ENCODE measurements at regions not wholly inside any gene's neighbourhood (a gene's known extent, or its start where the extent isn't known, plus 50 kb on each side); places are given as distances from the start of the nearest gene placed in this dataset.
"Not testable (repeated sequence)": the region's sequence is repeated elsewhere in the genome, so short reads cannot be mapped to it uniquely, and the experiment has no call there.

DNA sequence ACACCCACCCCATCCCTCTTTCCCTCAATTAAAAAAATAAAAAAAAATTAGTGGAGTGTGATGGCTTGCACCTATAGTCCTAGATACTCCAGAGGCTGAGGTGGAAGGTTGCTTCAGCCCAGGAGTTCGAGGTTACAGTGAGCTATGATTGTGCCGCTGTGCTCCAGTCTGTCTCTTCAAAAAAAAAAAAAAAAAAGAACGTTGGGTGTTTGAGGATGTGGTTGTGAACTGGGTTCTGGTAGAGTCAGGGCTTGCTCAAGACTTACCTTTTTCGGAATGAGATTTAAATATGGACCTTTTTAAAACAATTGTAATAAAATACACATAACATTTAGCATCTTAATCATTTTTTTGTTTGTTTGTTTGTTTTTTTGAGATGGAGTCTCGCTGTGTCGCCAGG is 211.9 kb downstream of the OR2B2 start:
- no peak for DNase-seq
- 90 to 96% methylated on average over 3 to 5 of the region's 6 CpGs for WGBS, 2 experiments (ENCODE audit: insufficient coverage in 1 of 2, insufficient read length in 1 of 2)
- no peak overlapping the region for H3K27ac ChIP-seq (ENCODE audit: low read depth, low read length)
- no peaks in the 10 kb centered on the region for H3K27me3 Mint-ChIP-seq (ENCODE audit: insufficient read depth)
- no peaks in the 10 kb centered on the region for H3K4me1 ChIP-seq (ENCODE audit: control insufficient read depth, insufficient read depth, low read length)
- H3K27ac Mint-ChIP-seq: no peak overlapping the region
- H3K27me3 ChIP-seq (ENCODE audit: control insufficient read depth, insufficient read depth, low read length, poor library complexity, severe bottlenecking): no peaks in the 10 kb centered on the region
- H3K9me3 ChIP-seq (ENCODE audit: control insufficient read depth, low read length): no peaks in the 10 kb centered on the region
- peaks cover 49% of the 10 kb centered on the region for H3K36me3 ChIP-seq (ENCODE audit: control insufficient read depth, insufficient read depth, low read length)
- H3K9me3 Mint-ChIP-seq: no peaks in the 10 kb centered on the region
- H3K36me3 Mint-ChIP-seq (ENCODE audit: low read depth): peaks cover 46% of the 10 kb centered on the region
- peaks cover under 1% of the 10 kb centered on the region for H3K4me1 Mint-ChIP-seq
- no peak overlapping the region for H3K4me3 Mint-ChIP-seq
- no peak overlapping the region for H3K4me3 ChIP-seq (ENCODE audit: low read length)
- no peak for TF ChIP-seq CTCF (conservative IDR thresholded peaks at IDR 0.05)
- H3K9ac ChIP-seq (ENCODE audit: extremely low read depth, low read length, poor library complexity, severe bottlenecking): no peak overlapping the region

DNA sequence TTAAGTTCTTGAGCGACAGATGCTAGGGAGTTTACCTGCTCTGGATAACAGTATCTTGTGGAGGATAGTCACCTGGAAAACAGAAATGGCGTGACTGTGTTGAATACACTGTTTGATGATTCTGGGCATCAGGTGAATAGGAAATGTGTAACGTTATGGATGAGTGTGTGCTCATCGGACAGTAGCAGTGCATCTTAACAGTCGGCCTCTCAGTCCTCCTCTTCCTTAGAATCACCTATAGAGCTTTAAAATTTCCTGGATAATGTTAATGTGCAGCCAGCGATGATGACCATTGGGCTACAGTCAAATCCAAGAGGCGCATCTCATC is 217.7 kb downstream of the OR2B2 start:
- peaks cover 5% of the 10 kb centered on the region for H3K27me3 Mint-ChIP-seq (ENCODE audit: insufficient read depth)
- peak overlapping the region; percentile 94 for H3K4me3 ChIP-seq (ENCODE audit: low read length)
- no peaks in the 10 kb centered on the region for H3K27me3 ChIP-seq (ENCODE audit: control insufficient read depth, insufficient read depth, low read length, poor library complexity, severe bottlenecking)
- peaks cover 11% of the 10 kb centered on the region for H3K4me1 Mint-ChIP-seq
- peak overlapping the region; percentile 95 for H3K27ac Mint-ChIP-seq
- peaks cover 6% of the 10 kb centered on the region for H3K36me3 ChIP-seq (ENCODE audit: control insufficient read depth, insufficient read depth, low read length)
- no peaks in the 10 kb centered on the region for H3K9me3 ChIP-seq (ENCODE audit: control insufficient read depth, low read length)
- DNase-seq: no peak
- 47 to 68% methylated on average over 6 to 7 of the region's 7 CpGs for WGBS, 2 experiments (ENCODE audit: insufficient coverage in 1 of 2, insufficient read length in 1 of 2)
- no peak overlapping the region for H3K27ac ChIP-seq (ENCODE audit: low read depth, low read length)
- peak overlapping the region; percentile 59 for H3K9ac ChIP-seq (ENCODE audit: extremely low read depth, low read length, poor library complexity, severe bottlenecking)
- H3K9me3 Mint-ChIP-seq: no peaks in the 10 kb centered on the region
- H3K36me3 Mint-ChIP-seq (ENCODE audit: low read depth): peaks cover 10% of the 10 kb centered on the region
- no peak for TF ChIP-seq CTCF (conservative IDR thresholded peaks at IDR 0.05)
- H3K4me1 ChIP-seq (ENCODE audit: control insufficient read depth, insufficient read depth, low read length): no peaks in the 10 kb centered on the region
- H3K4me3 Mint-ChIP-seq: peak overlapping the region; percentile 94

DNA sequence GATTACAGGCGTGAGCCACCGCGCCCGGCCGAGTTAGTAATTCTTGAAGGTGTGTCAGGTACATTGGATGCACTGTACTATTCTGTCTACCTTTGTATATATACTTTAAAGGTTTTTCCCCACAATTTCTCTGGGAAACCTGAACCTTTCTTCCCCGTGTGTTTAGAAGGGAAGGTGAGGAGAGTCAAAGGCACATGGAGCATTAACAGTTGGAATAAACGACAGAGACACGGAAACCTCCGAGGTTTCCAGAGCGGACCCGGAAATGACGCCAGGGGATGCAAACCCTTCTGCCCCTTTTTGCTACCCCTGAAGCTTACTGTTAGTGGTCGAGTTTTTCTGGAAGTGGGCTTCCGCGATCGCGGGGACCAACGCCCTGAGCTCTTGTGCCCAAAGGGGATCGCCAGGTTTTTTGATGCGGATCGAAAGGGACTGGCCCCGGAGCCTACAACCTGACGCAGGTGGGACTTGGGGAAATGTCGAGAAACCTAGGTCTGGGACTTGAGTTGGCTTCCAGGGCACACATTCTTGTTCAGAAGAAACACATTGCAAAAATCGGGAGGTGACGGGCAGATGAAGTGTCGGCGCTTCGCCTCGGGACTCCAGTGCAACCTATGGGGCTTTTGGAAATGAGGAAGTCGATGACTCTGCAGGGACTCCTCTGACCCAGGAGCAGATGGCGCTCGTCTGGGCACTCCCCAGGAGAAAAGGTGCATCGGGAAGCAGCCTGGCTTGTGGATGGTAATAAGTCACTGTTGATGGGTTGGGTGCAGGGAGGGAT is 218.2 kb downstream of the OR2B2 start:
- H3K36me3 ChIP-seq (ENCODE audit: control insufficient read depth, insufficient read depth, low read length): peaks cover 6% of the 10 kb centered on the region

DNA sequence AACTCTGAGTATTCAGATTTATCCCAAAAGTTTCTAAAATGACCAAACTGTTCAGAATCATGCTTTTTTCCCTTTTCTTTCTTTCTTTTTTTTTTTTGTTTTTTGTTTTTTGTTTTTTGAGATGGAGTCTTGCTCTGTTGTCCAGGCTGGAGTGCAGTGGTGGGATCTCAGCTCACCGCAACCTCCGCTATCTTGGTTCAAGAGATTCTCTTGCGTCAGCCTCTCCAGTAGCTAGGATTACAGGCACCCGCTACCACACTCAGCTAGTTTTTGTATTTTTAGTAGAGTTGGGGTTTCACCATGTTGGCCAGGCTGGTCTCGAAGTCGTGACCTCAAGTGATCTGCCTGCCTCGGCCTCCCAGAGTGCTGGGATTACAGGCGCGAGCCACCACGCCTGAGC is 219.2 kb upstream of the ZNF184 start:
- H3K27me3 Mint-ChIP-seq (ENCODE audit: insufficient read depth); DNase-seq; H3K36me3 Mint-ChIP-seq (ENCODE audit: low read depth); H3K9me3 Mint-ChIP-seq; H3K27ac Mint-ChIP-seq; H3K27me3 ChIP-seq (ENCODE audit: control insufficient read depth, insufficient read depth, low read length, poor library complexity, severe bottlenecking); H3K9ac ChIP-seq (ENCODE audit: extremely low read depth, low read length, poor library complexity, severe bottlenecking); H3K4me1 ChIP-seq (ENCODE audit: control insufficient read depth, insufficient read depth, low read length); H3K27ac ChIP-seq (ENCODE audit: low read depth, low read length); H3K4me3 Mint-ChIP-seq; H3K4me3 ChIP-seq (ENCODE audit: low read length); H3K9me3 ChIP-seq (ENCODE audit: control insufficient read depth, low read length); H3K36me3 ChIP-seq (ENCODE audit: control insufficient read depth, insufficient read depth, low read length): not testable (repeated sequence)
- WGBS, 2 experiments (ENCODE audit: insufficient coverage in 1 of 2, insufficient read length in 1 of 2): 91 to 92% methylated on average over 9 to 10 of the region's 10 CpGs
- H3K4me1 Mint-ChIP-seq: peaks cover 11% of the 10 kb centered on the region

More for the DNA sequence above, 218.2 kb downstream of the OR2B2 start:
- peaks cover 8% of the 10 kb centered on the region for H3K36me3 Mint-ChIP-seq (ENCODE audit: low read depth)
- Histone ChIP-seq H3K4me1 (ENCODE audit: control insufficient read depth, insufficient read depth, low read length) (no peaks in the 10 kb centered on the region), H3K27me3 (ENCODE audit: control insufficient read depth, insufficient read depth, low read length, poor library complexity, severe bottlenecking) (no peaks in the 10 kb centered on the region), H3K4me3 (ENCODE audit: low read length) (peak overlapping the region; percentile 94), H3K9ac (ENCODE audit: extremely low read depth, low read length, poor library complexity, severe bottlenecking) (peak overlapping the region; percentile 59), H3K27ac (ENCODE audit: low read depth, low read length) (no peak overlapping the region), H3K9me3 (ENCODE audit: control insufficient read depth, low read length) (no peaks in the 10 kb centered on the region)
- H3K4me3 Mint-ChIP-seq: peak overlapping the region; percentile 94
- TF ChIP-seq CTCF (conservative IDR thresholded peaks at IDR 0.05): no peak
- H3K4me1 Mint-ChIP-seq: peaks cover 11% of the 10 kb centered on the region
- 1 to 2% methylated on average over 24 to 34 of the region's 34 CpGs for WGBS, 2 experiments (ENCODE audit: insufficient coverage in 1 of 2, insufficient read length in 1 of 2)
- H3K27me3 Mint-ChIP-seq (ENCODE audit: insufficient read depth): peaks cover 5% of the 10 kb centered on the region
- H3K9me3 Mint-ChIP-seq: no peaks in the 10 kb centered on the region
- peak overlapping the region; percentile 95 for H3K27ac Mint-ChIP-seq
- peak; percentile 84 for DNase-seq

All from endodermal cell (in vitro differentiated cells).